ENCODE measurements at regions not wholly inside any gene's neighbourhood (a gene's known extent, or its start where the extent isn't known, plus 50 kb on each side); places are given as distances from the start of the nearest gene placed in this dataset.

- DNase-seq (ENCODE audit: low read depth) = no peak
Measured at GRCh38 chr2:2528846-2529245, 197.8 kb upstream of the MYT1L start.

- no peak for DNase-seq (ENCODE audit: low read depth)
Measured at GRCh38 chr2:2527148-2527547, 196.1 kb upstream of the MYT1L start.

GRCh38 chr2:2524348-2524941 is 193.4 kb upstream of the MYT1L start:
- no peak for DNase-seq (ENCODE audit: low read depth)

GRCh38 chr2:2523461-2524347 is 192.6 kb upstream of the MYT1L start:
- no peak for DNase-seq (ENCODE audit: low read depth)

- DNase-seq (ENCODE audit: low read depth) = no peak
Measured at GRCh38 chr2:2520401-2520811, 189.3 kb upstream of the MYT1L start.

GRCh38 chr2:2519381-2519780 is 188.3 kb upstream of the MYT1L start:
- DNase-seq (ENCODE audit: low read depth) = no peak

- no peak for DNase-seq (ENCODE audit: low read depth)
Measured at GRCh38 chr2:2517399-2517798, 186.3 kb upstream of the MYT1L start.

GRCh38 chr2:2516386-2516785 is 185.3 kb upstream of the MYT1L start:
- no peak for DNase-seq (ENCODE audit: low read depth)

GRCh38 chr2:2512931-2513330 is 181.9 kb upstream of the MYT1L start:
- no peak for DNase-seq (ENCODE audit: low read depth)

- DNase-seq (ENCODE audit: low read depth) = no peak
Measured at GRCh38 chr2:2507417-2507997, 176.4 kb upstream of the MYT1L start.

- DNase-seq (ENCODE audit: low read depth) = no peak
Measured at GRCh38 chr2:2506536-2506935, 175.5 kb upstream of the MYT1L start.

GRCh38 chr2:2505604-2506003 is 174.5 kb upstream of the MYT1L start:
- DNase-seq (ENCODE audit: low read depth) = no peak

- no peak for DNase-seq (ENCODE audit: low read depth)
Measured at GRCh38 chr2:2503864-2504418, 172.9 kb upstream of the MYT1L start.

GRCh38 chr2:2502201-2502549 is 171.1 kb upstream of the MYT1L start:
- no peak for DNase-seq (ENCODE audit: low read depth)

GRCh38 chr2:2501454-2502200 is 170.6 kb upstream of the MYT1L start:
- DNase-seq (ENCODE audit: low read depth) = no peak

- no peak for DNase-seq (ENCODE audit: low read depth)
Measured at GRCh38 chr2:2495606-2496005, 164.5 kb upstream of the MYT1L start.

- no peak for DNase-seq (ENCODE audit: low read depth)
Measured at GRCh38 chr2:2493496-2493895, 162.4 kb upstream of the MYT1L start.

- no peak for DNase-seq (ENCODE audit: low read depth)
Measured at GRCh38 chr2:2492800-2493199, 161.7 kb upstream of the MYT1L start.

GRCh38 chr2:2491964-2492363 is 160.9 kb upstream of the MYT1L start:
- DNase-seq (ENCODE audit: low read depth) = no peak

- no peak for DNase-seq (ENCODE audit: low read depth)
Measured at GRCh38 chr2:2484301-2484700, 153.2 kb upstream of the MYT1L start.

- DNase-seq (ENCODE audit: low read depth) = no peak
Measured at GRCh38 chr2:2482851-2483250, 151.8 kb upstream of the MYT1L start.

GRCh38 chr2:2472881-2473280 is 141.8 kb upstream of the MYT1L start:
- no peak for DNase-seq (ENCODE audit: low read depth)

All from stimulated activated CD8-positive, alpha-beta memory T cell treated with anti-CD3 and anti-CD28 coated beads, Interleukin-7, amount 100 ng/mL, for 24 hours (primary cell).